Natural killer cell (primary cell): ENCODE measurements at regions not wholly inside any gene's neighbourhood (a gene's known extent, or its start where the extent isn't known, plus 50 kb on each side); places are given as distances from the start of the nearest gene placed in this dataset.
"Not testable (repeated sequence)": the region's sequence is repeated elsewhere in the genome, so short reads cannot be mapped to it uniquely, and the experiment has no call there.

Experiments
- ATAC-seq, 3 donors: fragments of 150-1000 bp in 2 of 3; fragments of 200-7000 bp in 1 of 3; cut with Tn5 transposase; 1 replicate in 1 of 3; 2 replicates in 2 of 3; pipeline ENCODE4 v1.10.0; 2021; ENCODE audit warnings: mild to moderate bottlenecking in 2 of 3, moderate library complexity in 2 of 3
- DNase-seq, 2 donors: peaks; one replicate each; pipeline versions ENCODE4 v3.0.0 to v3.0.0-alpha.2; 2013 to 2021; ENCODE audit warnings: mixed read lengths in 1 of 2
- H3K27ac ChIP-seq: one replicate; pipeline ENCODE4 v1.5.1; 2013; ENCODE audit warnings: mild to moderate bottlenecking, low read length
- H3K27me3 ChIP-seq: one replicate; pipeline ENCODE4 v1.6.1; 2013; ENCODE audit warnings: low read length; ENCODE audit not compliant: control insufficient read depth, insufficient read depth
- H3K36me3 ChIP-seq: one replicate; pipeline ENCODE4 v1.6.1; 2013; ENCODE audit warnings: low read length; ENCODE audit not compliant: control insufficient read depth, insufficient read depth
- H3K4me1 ChIP-seq: one replicate; pipeline ENCODE4 v1.6.1; 2013; ENCODE audit warnings: low read length; ENCODE audit not compliant: control insufficient read depth, insufficient read depth
- H3K4me3 ChIP-seq: one replicate; pipeline ENCODE4 v1.5.1; 2013; ENCODE audit warnings: low read length
- H3K9me3 ChIP-seq: one replicate; pipeline ENCODE4 v1.6.1; 2013; ENCODE audit warnings: low read length; ENCODE audit not compliant: control insufficient read depth, insufficient read depth
- H3K27ac Mint-ChIP-seq, 2 donors: one replicate each; pipeline ENCODE4 v1.8.0; 2022; ENCODE audit warnings: mild to moderate bottlenecking in 2 of 2, mixed read lengths in 2 of 2, moderate library complexity in 1 of 2
- H3K27me3 Mint-ChIP-seq, 2 donors: one replicate each; pipeline ENCODE4 v1.8.0; 2022; ENCODE audit warnings: low read depth in 2 of 2, mixed read lengths in 2 of 2
- H3K36me3 Mint-ChIP-seq: one replicate; pipeline ENCODE4 v1.8.0; 2022; ENCODE audit warnings: mixed read lengths
- H3K4me1 Mint-ChIP-seq, 2 donors: one replicate each; pipeline ENCODE4 v1.8.0; 2022; ENCODE audit warnings: mixed read lengths in 2 of 2
- H3K4me3 Mint-ChIP-seq: one replicate; pipeline ENCODE4 v1.8.0; 2022; ENCODE audit warnings: mild to moderate bottlenecking, moderate library complexity, mixed read lengths
- H3K9me3 Mint-ChIP-seq, 2 donors: one replicate each; pipeline ENCODE4 v1.8.0; 2022; ENCODE audit warnings: mixed read lengths in 2 of 2
- CTCF ChIP-seq: fragments of 200-600 bp; IDR thresholded peaks from one replicate; pipeline ENCODE4 v1.8.0; 2022; ENCODE audit warnings: antibody characterized with exemption
- WGBS: methylation state at CpG from one replicate; pipeline ENCODE4 v1.1.7; 2013; ENCODE audit warnings: missing lambda C conversion rate; ENCODE audit not compliant: insufficient coverage; 5-methylcytosine and 5-hydroxymethylcytosine counted together
- intact Hi-C: fragments of 100-400 bp; cut with micrococcal nuclease; formaldehyde crosslinking; loops from one replicate; pipeline ENCODE4 v1.14.2; 2022

GRCh38 chr7:79761876-79762429 lies 308.5 kb upstream of the MAGI2 start:
- H3K9me3 Mint-ChIP-seq = peaks cover 19 to 28% of the 10 kb centered on the region in 2 donors
- H3K27me3 Mint-ChIP-seq = no peaks in the 10 kb centered on the region

GRCh38 chr7:79750941-79751340 lies 297.5 kb upstream of the MAGI2 start:
- H3K4me1 Mint-ChIP-seq, H3K36me3 Mint-ChIP-seq, H3K27me3 ChIP-seq, ATAC-seq, intact Hi-C loops, H3K4me3 ChIP-seq, H3K4me3 Mint-ChIP-seq, H3K36me3 ChIP-seq, H3K9me3 ChIP-seq, H3K27me3 Mint-ChIP-seq, H3K27ac ChIP-seq, DNase-seq, H3K27ac Mint-ChIP-seq, H3K4me1 ChIP-seq: not testable (repeated sequence)
- H3K9me3 Mint-ChIP-seq = peaks cover 11% of the 10 kb centered on the region in 2 donors
- 92% methylated on average over 8 of the region's 8 CpGs for WGBS

More at GRCh38 chr7:79761876-79762429, 308.5 kb upstream of the MAGI2 start:
- no peaks in the 10 kb centered on the region for H3K36me3 ChIP-seq
- ATAC-seq = no peak
- no peaks in the 10 kb centered on the region for H3K27me3 ChIP-seq
- no peak overlapping the region for H3K4me3 ChIP-seq
- H3K4me1 ChIP-seq = no peaks in the 10 kb centered on the region
- no peak overlapping the region for H3K27ac ChIP-seq
- intact Hi-C loops = no loop called here
- no peak overlapping the region for H3K27ac Mint-ChIP-seq
- TF ChIP-seq CTCF = no peak
- no peak overlapping the region for H3K4me3 Mint-ChIP-seq
- 47% methylated on average over 2 of the region's 2 CpGs for WGBS
- DNase-seq = no peak
- H3K9me3 ChIP-seq = no peaks in the 10 kb centered on the region
- peaks cover 27% of the 10 kb centered on the region for H3K36me3 Mint-ChIP-seq
- H3K4me1 Mint-ChIP-seq = no peaks in the 10 kb centered on the region

GRCh38 chr7:79749856-79750255 lies 296.4 kb upstream of the MAGI2 start:
- Mint-ChIP-seq H3K36me3 (no peaks in the 10 kb centered on the region), H3K4me1 (no peaks in the 10 kb centered on the region), H3K27ac (no peak overlapping the region), H3K4me3 (no peak overlapping the region), H3K9me3 (peaks cover 6 to 8% of the 10 kb centered on the region in 2 donors), H3K27me3 (no peaks in the 10 kb centered on the region)
- no peak overlapping the region for H3K27ac ChIP-seq
- no peak for ATAC-seq
- no peaks in the 10 kb centered on the region for H3K9me3 ChIP-seq
- intact Hi-C loops = no loop called here
- H3K4me3 ChIP-seq = no peak overlapping the region
- H3K27me3 ChIP-seq = no peaks in the 10 kb centered on the region
- no peak for DNase-seq
- no peak for TF ChIP-seq CTCF
- H3K36me3 ChIP-seq = no peaks in the 10 kb centered on the region
- no peaks in the 10 kb centered on the region for H3K4me1 ChIP-seq

GRCh38 chr7:79741684-79742083 lies 288.2 kb upstream of the MAGI2 start:
- H3K27ac Mint-ChIP-seq = no peak overlapping the region
- 84% methylated on average over 2 of the region's 3 CpGs for WGBS
- H3K4me3 ChIP-seq = no peak overlapping the region

More at GRCh38 chr7:79741684-79742083, 288.2 kb upstream of the MAGI2 start:
- Mint-ChIP-seq H3K27me3 (no peaks in the 10 kb centered on the region), H3K4me1 (no peaks in the 10 kb centered on the region), H3K4me3 (no peak overlapping the region), H3K9me3 (peaks cover 6% of the 10 kb centered on the region in 2 donors), H3K36me3 (no peaks in the 10 kb centered on the region)
- Histone ChIP-seq H3K27me3 (no peaks in the 10 kb centered on the region), H3K9me3 (peaks cover 3% of the 10 kb centered on the region), H3K36me3 (no peaks in the 10 kb centered on the region), H3K4me1 (no peaks in the 10 kb centered on the region), H3K27ac (no peak overlapping the region)
- ATAC-seq (no peak), DNase-seq (no peak)
- intact Hi-C loops = no loop called here
- TF ChIP-seq CTCF = no peak
